Lower leg skin (tissue), 4 donors: ENCODE measurements at regions not wholly inside any gene's neighbourhood (a gene's known extent, or its start where the extent isn't known, plus 50 kb on each side); places are given as distances from the start of the nearest gene placed in this dataset.

Experiments used
- DNase-seq, 2 donors: peaks; one replicate each; pipeline ENCODE4 v3.0.0-alpha.2; 2019; ENCODE audit warnings: low spot score in 2 of 2
- H3K4me3 ChIP-seq: fragments of 200-600 bp; sonication (generic); 2 replicates; pipeline ENCODE4 v1.5.1; 2017; ENCODE audit warnings: mild to moderate bottlenecking, low read depth; ENCODE audit not compliant: poor library complexity, severe bottlenecking
- POLR2A ChIP-seq, 2 donors: fragments of 450-650 bp; IDR thresholded peaks; one replicate each; pipeline ENCODE4 v1.6.1; 2016 to 2017; ENCODE audit warnings: antibody characterized with exemption in 2 of 2, mild to moderate bottlenecking in 1 of 2, moderate library complexity in 1 of 2
- WGBS, 2 donors: methylation state at CpG; one replicate each; pipeline ENCODE4 v1.1.5; 2018; 5-methylcytosine and 5-hydroxymethylcytosine counted together
- intact Hi-C: fragments of 100-400 bp; cut with DNase I; formaldehyde crosslinking; loops from one replicate; pipeline ENCODE4 v1.15.0; 2023; ENCODE audit warnings: low total_unique reads
- TF ChIP-seq, protein P1 (sequence below), 3 donors: fragments of 450-650 bp; IDR thresholded peaks; one replicate each; pipeline ENCODE4 v1.5.1; 2016; ENCODE audit warnings: antibody characterized with exemption in 3 of 3, mild to moderate bottlenecking in 3 of 3, moderate library complexity in 2 of 3

DNA sequence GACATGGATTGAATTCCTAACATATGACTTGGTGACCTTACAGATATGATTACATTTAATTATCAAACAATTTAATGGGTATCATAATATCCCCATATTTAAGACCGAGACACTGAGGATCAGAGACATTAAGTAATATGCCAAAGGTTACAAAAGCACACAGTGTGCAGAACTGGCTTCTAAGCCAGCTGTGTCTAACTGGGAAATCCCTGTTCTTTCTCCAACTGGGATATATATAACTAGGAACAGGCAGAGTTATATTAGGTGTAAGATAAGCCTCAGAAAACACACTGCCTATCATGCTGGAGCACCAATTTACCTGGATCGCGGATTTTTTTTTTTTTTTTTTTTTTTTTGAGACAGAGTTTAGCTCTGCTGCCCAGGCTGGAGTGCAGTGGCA, 88.3 kb upstream of the ADGRL2 start:
- TF ChIP-seq, protein P1, sequence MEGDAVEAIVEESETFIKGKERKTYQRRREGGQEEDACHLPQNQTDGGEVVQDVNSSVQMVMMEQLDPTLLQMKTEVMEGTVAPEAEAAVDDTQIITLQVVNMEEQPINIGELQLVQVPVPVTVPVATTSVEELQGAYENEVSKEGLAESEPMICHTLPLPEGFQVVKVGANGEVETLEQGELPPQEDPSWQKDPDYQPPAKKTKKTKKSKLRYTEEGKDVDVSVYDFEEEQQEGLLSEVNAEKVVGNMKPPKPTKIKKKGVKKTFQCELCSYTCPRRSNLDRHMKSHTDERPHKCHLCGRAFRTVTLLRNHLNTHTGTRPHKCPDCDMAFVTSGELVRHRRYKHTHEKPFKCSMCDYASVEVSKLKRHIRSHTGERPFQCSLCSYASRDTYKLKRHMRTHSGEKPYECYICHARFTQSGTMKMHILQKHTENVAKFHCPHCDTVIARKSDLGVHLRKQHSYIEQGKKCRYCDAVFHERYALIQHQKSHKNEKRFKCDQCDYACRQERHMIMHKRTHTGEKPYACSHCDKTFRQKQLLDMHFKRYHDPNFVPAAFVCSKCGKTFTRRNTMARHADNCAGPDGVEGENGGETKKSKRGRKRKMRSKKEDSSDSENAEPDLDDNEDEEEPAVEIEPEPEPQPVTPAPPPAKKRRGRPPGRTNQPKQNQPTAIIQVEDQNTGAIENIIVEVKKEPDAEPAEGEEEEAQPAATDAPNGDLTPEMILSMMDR (IDR thresholded peaks at IDR 0.05) = no peak
- TF ChIP-seq POLR2A (IDR thresholded peaks at IDR 0.05) = no peak
- DNase-seq = no peak
- intact Hi-C loops = no loop called here
- no peak overlapping the region for H3K4me3 ChIP-seq
- WGBS, 2 donors = 97 to 98% methylated on average over 3 of the region's 3 CpGs

DNA sequence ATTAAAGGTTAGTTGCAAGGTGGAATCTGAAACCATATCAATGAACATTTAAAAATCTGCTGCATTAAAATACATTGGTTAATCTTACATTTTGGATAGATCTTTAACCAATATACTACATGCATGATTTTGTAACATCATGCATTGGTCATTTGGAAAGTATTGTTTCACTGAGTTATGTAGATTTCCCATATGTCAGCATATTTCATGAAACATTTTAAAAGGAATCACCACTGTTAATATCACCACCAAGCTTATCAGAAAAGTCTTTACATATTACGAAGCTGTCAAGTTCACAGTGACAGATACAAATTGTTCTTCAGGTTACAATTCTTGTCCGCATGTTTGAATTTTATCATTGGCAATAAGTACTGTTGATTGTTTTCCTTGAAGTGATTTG, 89.9 kb upstream of the ADGRL2 start:
- DNase-seq = no peak
- 80 to 81% methylated on average over 2 of the region's 2 CpGs for WGBS, 2 donors
- no peak for TF ChIP-seq POLR2A (IDR thresholded peaks at IDR 0.05)
- TF ChIP-seq, protein P1 (IDR thresholded peaks at IDR 0.05) = no peak
- H3K4me3 ChIP-seq = no peak overlapping the region
- intact Hi-C loops = no loop called here

DNA sequence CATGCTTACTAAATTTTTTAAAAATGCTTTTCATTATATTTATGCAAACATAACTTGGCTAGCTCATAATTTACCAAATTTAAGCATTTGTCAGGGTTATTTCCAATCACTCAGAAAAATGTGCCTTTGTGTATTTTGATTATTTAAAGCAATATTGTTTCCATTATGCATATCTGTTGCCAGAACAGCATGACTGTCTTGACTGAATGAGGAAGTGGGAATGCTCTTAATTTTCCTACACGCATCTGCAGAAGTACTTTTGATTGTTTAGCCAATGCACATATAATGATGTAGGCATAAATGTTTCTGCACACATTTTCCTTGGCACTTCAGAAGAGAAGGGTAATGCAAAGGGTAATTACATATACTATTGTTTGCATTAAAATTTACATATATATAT, 92.5 kb upstream of the ADGRL2 start:
- intact Hi-C loops = no loop called here
- WGBS, 2 donors = 39 to 50% methylated on average over 1 of the region's 1 CpG
- TF ChIP-seq, protein P1 (IDR thresholded peaks at IDR 0.05) = no peak
- TF ChIP-seq POLR2A (IDR thresholded peaks at IDR 0.05) = no peak
- H3K4me3 ChIP-seq = no peak overlapping the region
- DNase-seq = no peak

DNA sequence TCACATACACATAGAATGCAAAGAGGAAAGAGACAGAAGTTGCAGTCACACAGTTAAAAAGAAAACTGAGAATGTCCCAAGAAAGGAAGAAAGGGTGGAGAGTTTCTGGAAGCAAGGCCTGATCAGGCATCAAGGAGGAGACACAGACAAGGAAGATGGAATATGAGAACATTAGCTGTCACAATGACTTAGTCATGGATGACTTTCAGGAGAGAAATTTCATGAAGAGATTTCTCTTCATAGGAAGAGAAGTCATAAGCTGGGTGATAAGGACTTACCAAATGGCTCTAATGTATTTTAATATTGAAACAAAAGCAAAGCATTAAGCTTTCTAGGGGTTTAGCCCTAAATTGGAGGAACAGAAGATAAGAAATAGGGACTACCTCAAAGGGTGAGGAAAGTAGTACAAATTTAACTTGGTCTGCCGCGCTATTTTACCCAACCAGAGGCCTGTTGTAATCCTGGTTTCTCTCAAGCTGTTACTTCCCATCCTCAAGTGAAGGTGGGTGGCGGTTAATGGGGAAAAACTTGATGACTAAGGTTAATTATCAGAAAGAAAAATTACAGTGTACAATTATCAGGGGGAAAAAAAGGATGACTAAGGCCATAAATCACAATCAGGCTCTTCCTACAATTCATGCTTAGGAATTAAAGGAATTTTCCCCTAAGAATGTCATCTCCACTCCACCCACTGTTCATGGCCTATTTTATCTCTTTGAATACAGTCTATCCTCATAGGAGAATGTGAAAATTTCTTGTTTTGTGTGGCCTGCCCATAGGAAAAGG, 93.9 kb upstream of the ADGRL2 start:
- WGBS, 2 donors = 80% methylated on average over 3 of the region's 3 CpGs
- no peak for DNase-seq
- H3K4me3 ChIP-seq = no peak overlapping the region
- TF ChIP-seq POLR2A (IDR thresholded peaks at IDR 0.05) = no peak
- TF ChIP-seq, protein P1 (IDR thresholded peaks at IDR 0.05) = no peak
- intact Hi-C loops = no loop called here

DNA sequence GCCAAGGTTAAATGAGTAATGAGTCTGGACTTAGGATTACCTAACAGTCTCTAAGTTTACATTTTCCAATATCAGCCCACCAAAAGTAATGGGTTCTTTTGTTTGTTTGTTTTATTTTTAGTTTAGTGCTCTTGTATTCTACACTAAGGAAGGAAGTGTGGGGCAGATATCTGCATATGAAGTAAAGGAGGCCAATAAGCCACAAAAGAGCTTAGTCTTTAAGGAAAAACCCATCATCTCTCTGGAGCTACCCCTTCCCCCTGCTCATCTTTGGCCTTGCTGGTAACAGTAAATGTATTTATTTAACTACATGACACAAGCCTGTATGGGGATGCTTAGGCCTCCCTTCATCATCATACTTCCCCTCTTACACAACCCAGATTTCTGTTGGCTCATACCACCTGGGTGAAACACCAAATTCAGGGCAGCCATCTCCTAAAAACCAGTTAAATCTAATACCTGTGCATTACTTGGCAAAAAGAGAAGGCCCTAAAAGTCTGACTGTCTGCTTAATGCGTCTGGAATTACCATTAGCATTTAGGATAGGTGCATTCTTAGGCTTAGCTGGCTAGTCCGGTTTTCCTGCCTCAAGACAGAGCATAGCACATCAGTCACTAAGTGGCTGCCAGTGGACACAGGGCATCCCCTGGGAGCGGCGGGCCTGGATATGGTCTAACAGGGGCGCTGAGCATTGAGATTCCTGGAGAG, 96.8 kb upstream of the ADGRL2 start:
- no peak for DNase-seq
- intact Hi-C loops = no loop called here
- 84 to 87% methylated on average over 5 of the region's 5 CpGs for WGBS, 2 donors
- H3K4me3 ChIP-seq = no peak overlapping the region
- TF ChIP-seq POLR2A (IDR thresholded peaks at IDR 0.05) = no peak
- TF ChIP-seq, protein P1 (IDR thresholded peaks at IDR 0.05) = no peak
